SW480 (cell line): ENCODE measurements at regions not wholly inside any gene's neighbourhood (a gene's known extent, or its start where the extent isn't known, plus 50 kb on each side); places are given as distances from the start of the nearest gene placed in this dataset.
"Not testable (repeated sequence)": the region's sequence is repeated elsewhere in the genome, so short reads cannot be mapped to it uniquely, and the experiment has no call there.

Experiments used
- DNase-seq: peaks from one replicate; pipeline ENCODE4 v3.0.0-alpha.2; 2016; ENCODE audit warnings: low spot score

DNA sequence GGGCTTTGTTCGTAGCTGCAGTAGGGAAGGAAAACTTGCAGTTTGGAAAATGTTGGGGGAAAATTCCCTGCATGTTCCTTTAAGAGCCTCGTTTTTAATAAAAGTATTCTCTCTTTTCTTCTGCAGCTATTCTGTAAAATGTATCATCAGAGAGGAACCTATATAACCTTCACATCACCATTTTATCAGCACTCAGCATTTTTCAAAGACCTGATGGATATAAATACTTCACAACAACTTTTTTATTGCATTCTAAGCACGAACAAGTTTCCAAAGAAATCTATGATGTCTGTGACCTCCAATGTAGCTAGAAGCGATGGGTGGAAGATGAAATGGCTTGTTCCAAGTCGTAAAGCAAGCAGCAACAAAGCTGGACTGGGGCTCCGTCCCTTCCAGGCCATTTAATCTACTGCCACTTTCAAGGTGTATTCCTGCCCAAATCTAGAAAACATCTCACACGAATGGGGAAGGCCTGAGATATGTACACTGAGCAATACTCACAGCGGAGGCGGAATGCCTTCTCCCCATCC is 84.0 kb downstream of the NSUN2 start:
- DNase-seq: no peak

DNA sequence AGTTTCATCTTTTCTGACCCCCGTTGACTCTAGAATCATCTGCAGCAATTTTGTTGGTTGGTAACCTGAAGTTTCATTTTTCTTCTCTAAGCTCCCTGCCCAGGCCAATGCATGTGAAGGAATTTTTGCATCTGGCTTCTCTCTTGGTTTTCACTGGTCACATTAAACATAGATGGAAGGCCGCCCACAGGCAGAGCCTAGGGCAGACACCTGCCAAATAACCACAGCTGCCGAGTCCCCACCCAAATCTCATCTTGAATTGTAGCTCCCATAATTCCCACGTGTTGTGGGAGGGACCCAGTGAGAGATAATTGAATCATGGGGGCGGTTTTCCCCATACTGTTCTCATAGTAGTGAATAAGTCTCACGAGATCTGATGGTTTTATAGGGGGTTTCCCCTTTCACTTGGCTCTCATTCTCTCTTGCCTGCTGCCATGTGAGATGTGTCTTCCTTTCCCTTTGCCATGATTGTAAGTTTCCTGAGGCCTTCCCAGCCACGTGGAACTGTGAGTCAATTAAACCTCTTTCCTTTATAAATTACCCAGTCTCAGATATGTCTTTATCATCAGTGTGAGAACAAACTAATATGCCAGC is 84.8 kb downstream of the NSUN2 start:
- not testable (repeated sequence) for DNase-seq

DNA sequence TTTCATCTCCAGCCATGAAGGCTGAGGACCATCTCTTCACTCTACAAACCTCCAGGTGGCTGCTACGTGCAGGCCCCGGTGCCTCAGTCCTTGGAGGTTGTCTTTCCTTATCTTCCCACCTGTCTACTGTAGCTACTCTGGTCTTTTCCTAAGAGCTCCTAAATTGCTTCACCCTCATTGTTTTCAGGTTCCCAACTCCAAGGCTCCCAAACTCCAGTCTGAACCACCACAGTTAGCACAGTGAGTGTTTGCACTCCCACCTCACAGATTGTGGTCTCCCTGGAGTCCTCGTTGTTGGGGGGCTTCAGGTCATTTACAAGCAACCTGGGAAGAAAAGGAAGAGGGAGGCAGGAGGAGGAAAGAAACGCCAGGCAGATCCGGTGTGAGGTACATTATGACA is 85.3 kb downstream of the NSUN2 start:
- DNase-seq: no peak

DNA sequence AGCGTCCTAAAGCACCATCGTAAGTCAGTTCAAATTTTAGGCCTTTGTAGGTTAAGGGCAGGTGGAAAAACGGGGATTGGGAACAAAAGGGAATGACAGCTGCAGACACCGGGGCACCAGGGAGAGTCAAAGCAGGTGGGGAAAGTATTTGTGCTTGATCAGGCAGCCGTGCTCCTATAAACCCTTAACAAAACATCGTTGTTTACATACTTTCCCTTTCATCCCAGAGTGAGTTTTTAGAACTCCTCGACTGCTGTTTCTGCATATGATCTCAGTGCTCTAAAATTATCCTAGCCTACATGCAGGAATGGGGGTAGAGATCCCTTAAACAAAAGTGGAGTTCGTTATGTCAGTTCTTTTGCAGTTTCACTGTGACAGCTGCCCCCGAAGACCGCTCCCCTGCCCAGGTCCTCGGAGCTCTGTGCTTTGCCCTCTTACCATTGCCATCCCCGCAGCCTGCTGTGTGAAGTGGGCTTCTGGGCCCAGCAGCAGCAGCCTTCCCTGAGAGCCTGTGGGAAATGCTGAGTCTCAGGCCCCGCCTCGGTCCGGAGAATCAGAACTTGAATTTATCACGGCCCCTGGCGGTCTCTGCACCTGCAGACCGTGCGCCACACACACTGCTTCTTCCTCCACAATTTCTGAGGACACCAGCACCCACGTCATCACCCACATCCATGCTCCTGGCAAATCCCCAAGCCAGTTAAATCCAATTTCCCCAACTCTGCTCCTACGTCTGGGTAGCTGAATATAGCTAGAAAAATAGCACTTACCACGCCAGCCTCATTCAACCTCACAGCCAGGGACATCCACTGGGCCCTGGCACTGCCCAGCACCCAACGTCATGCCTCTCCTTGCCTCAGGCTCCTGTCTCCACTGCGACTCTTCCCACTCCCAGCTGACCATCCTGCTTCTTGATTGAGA is 86.8 kb downstream of the NSUN2 start:
- DNase-seq: peak; percentile 14

DNA sequence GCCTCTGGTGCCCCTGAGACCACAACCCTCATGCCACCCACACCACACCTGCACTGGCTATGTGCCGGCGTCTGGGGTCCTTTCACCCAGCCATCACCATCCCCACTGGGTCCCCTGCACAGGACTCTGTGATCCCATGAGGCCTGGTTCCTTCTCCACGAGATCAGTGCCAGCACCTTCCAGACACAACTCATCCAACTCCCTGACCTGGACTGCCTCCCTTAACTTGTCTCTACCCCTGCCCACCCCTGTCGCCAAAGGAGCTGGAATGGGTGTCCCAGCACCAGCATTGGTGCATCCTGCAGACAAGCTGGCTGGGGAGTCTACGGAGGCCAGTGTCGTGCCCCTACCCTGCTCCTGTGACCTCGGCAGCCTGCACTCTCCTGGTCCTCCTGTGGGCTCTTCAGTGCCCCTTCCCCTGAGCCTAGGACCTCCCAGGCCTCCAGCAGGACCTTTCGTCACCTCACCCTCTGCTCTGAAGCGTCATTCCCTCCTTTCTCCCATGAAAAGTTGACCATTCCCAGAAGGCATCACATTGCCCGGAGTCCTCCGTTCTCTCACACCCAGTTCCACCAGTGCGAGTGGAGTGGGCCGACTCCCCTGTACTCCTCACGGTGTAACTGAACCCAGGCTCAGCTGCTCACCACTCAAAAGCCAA is 87.7 kb downstream of the NSUN2 start:
- DNase-seq: no peak

DNA sequence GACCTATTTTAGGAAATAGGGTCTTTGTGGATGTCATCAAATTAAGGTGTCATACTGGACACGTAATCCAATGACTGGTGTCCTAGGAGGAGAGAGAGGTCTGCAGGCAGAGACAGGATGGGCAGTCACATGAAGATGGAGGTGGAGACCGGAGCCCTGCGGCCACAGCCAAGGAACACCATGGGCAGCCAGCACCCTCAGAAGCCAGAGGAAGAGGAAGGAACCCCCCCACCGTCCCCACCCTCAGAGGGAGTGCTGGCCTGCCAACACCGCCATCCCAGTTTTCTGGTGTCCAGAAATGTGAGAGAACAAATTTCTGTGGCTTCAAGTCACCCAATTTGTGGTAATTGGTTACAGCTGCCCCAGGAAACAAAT is 88.3 kb downstream of the NSUN2 start:
- DNase-seq: no peak
